ENCODE measurements at regions not wholly inside any gene's neighbourhood (a gene's known extent, or its start where the extent isn't known, plus 50 kb on each side); places are given as distances from the start of the nearest gene placed in this dataset.

- no peak for TF ChIP-seq CTCF (conservative IDR thresholded peaks at IDR 0.05)
- H3K4me1 Mint-ChIP-seq (ENCODE audit: unreplicated experiment), result no peaks in the 10 kb centered on the region
- H3K36me3 Mint-ChIP-seq, result no peaks in the 10 kb centered on the region
- no peak overlapping the region for H3K27ac Mint-ChIP-seq
- no peak for DNase-seq (ENCODE audit: extremely low spot score, unreplicated experiment)
- H3K27me3 Mint-ChIP-seq, result no peaks in the 10 kb centered on the region
- H3K9me3 Mint-ChIP-seq, result no peaks in the 10 kb centered on the region
- H3K4me3 Mint-ChIP-seq, result no peak overlapping the region
Observed at GRCh38 chr21:22993822-22994574, 1995.8 kb downstream of the NCAM2 start.

- no peak for TF ChIP-seq CTCF (conservative IDR thresholded peaks at IDR 0.05)
- no peak overlapping the region for H3K4me3 Mint-ChIP-seq
- no peaks in the 10 kb centered on the region for H3K9me3 Mint-ChIP-seq
- no peaks in the 10 kb centered on the region for H3K27me3 Mint-ChIP-seq
- DNase-seq (ENCODE audit: extremely low spot score, unreplicated experiment), result no peak
- H3K4me1 Mint-ChIP-seq (ENCODE audit: unreplicated experiment), result no peaks in the 10 kb centered on the region
- H3K27ac Mint-ChIP-seq, result no peak overlapping the region
- no peaks in the 10 kb centered on the region for H3K36me3 Mint-ChIP-seq
Observed at GRCh38 chr21:23003951-23004350, 2005.7 kb downstream of the NCAM2 start.

- TF ChIP-seq CTCF (conservative IDR thresholded peaks at IDR 0.05), result no peak
- H3K4me1 Mint-ChIP-seq (ENCODE audit: unreplicated experiment), result no peaks in the 10 kb centered on the region
- H3K27me3 Mint-ChIP-seq, result no peaks in the 10 kb centered on the region
- H3K4me3 Mint-ChIP-seq, result no peak overlapping the region
- no peak for DNase-seq (ENCODE audit: extremely low spot score, unreplicated experiment)
- no peak overlapping the region for H3K27ac Mint-ChIP-seq
- H3K36me3 Mint-ChIP-seq, result no peaks in the 10 kb centered on the region
- H3K9me3 Mint-ChIP-seq, result no peaks in the 10 kb centered on the region
Observed at GRCh38 chr21:23008601-23009202, 2010.5 kb downstream of the NCAM2 start.

GRCh38 chr21:23009360-23009759 lies 2011.2 kb downstream of the NCAM2 start:
- no peak overlapping the region for H3K27ac Mint-ChIP-seq
- no peak for DNase-seq (ENCODE audit: extremely low spot score, unreplicated experiment)
- no peaks in the 10 kb centered on the region for H3K36me3 Mint-ChIP-seq
- no peak for TF ChIP-seq CTCF (conservative IDR thresholded peaks at IDR 0.05)
- no peaks in the 10 kb centered on the region for H3K27me3 Mint-ChIP-seq
- H3K4me1 Mint-ChIP-seq (ENCODE audit: unreplicated experiment), result no peaks in the 10 kb centered on the region
- no peak overlapping the region for H3K4me3 Mint-ChIP-seq
- no peaks in the 10 kb centered on the region for H3K9me3 Mint-ChIP-seq

GRCh38 chr21:23014021-23014420 lies 2015.8 kb downstream of the NCAM2 start:
- no peak overlapping the region for H3K27ac Mint-ChIP-seq
- H3K27me3 Mint-ChIP-seq, result no peaks in the 10 kb centered on the region
- no peaks in the 10 kb centered on the region for H3K36me3 Mint-ChIP-seq
- no peak overlapping the region for H3K4me3 Mint-ChIP-seq
- H3K9me3 Mint-ChIP-seq, result no peaks in the 10 kb centered on the region
- no peak for TF ChIP-seq CTCF (conservative IDR thresholded peaks at IDR 0.05)
- no peak for DNase-seq (ENCODE audit: extremely low spot score, unreplicated experiment)
- H3K4me1 Mint-ChIP-seq (ENCODE audit: unreplicated experiment), result no peaks in the 10 kb centered on the region

Data from type B pancreatic cell (in vitro differentiated cells).